PC-9 (cell line): ENCODE measurements at regions not wholly inside any gene's neighbourhood (a gene's known extent, or its start where the extent isn't known, plus 50 kb on each side); places are given as distances from the start of the nearest gene placed in this dataset.

ENCODE experiments used
- BruUV-seq: library from RNA; stranded (reverse); fragments of 400-500 nt; replicated peaks from 2 replicates; lab custom pipeline; 2021; lab: Mats Ljungman, UMichigan
- CTCF ChIA-PET: fragments of 300-600 bp; sonication (Branson Sonifier 250); formaldehyde crosslinking; loops from one replicate; lab custom pipeline; 2022; ENCODE audit warnings: antibody characterized with exemption; lab: Charles Lee
- POLR2A ChIA-PET: fragments of 300-600 bp; sonication (Branson Sonifier 250); formaldehyde crosslinking; loops from one replicate; lab custom pipeline; 2022; ENCODE audit warnings: antibody characterized with exemption; ENCODE audit not compliant: unreplicated experiment; lab: Charles Lee
- DNase-seq, 2 experiments: peaks; one replicate each; pipeline versions ENCODE4 v3.0.0 to v3.0.0-alpha.2; 2015 to 2022; ENCODE audit warnings: mixed read lengths in 1 of 2
- H2AFZ ChIP-seq: fragments of 200-600 bp; sonication (generic); 2 replicates; pipeline ENCODE4 v1.8.1; 2017; ENCODE audit warnings: antibody characterized with exemption
- H3F3A ChIP-seq: fragments of 200-600 bp; sonication (generic); 2 replicates; pipeline ENCODE4 v1.8.1; 2017; ENCODE audit warnings: antibody characterized with exemption, mild to moderate bottlenecking, low read depth; ENCODE audit not compliant: insufficient read depth
- H3K27ac ChIP-seq: fragments of 200-600 bp; sonication (generic); 2 replicates; pipeline ENCODE4 v1.6.1; 2016; ENCODE audit warnings: mixed run types
- H3K27me3 ChIP-seq: fragments of 200-600 bp; sonication (generic); 2 replicates; pipeline ENCODE4 v1.6.1; 2016; ENCODE audit warnings: low read depth, mixed run types; ENCODE audit not compliant: insufficient read depth
- H3K36me3 ChIP-seq: fragments of 200-600 bp; sonication (generic); 2 replicates; pipeline ENCODE4 v1.6.1; 2016; ENCODE audit warnings: low read depth, mixed run types
- H3K4me1 ChIP-seq: fragments of 200-600 bp; sonication (generic); replicated peaks from 2 replicates; pipeline ENCODE4 v1.6.1; 2016; ENCODE audit warnings: mixed run types; ENCODE audit not compliant: insufficient read depth
- H3K4me2 ChIP-seq: fragments of 200-600 bp; sonication (generic); 2 replicates; pipeline ENCODE4 v1.6.1; 2017; ENCODE audit warnings: mixed run types
- H3K4me3 ChIP-seq: fragments of 200-600 bp; sonication (generic); 2 replicates; pipeline ENCODE4 v1.6.1; 2016; ENCODE audit warnings: mixed run types
- H3K79me2 ChIP-seq: fragments of 200-600 bp; sonication (generic); 2 replicates; pipeline ENCODE4 v1.6.1; 2017; ENCODE audit warnings: low read depth, mixed run types
- H3K9me2 ChIP-seq: fragments of 200-600 bp; sonication (generic); 2 replicates; pipeline ENCODE4 v1.8.1; 2017; ENCODE audit warnings: mild to moderate bottlenecking; ENCODE audit not compliant: insufficient read depth
- H3K9me3 ChIP-seq: fragments of 200-600 bp; sonication (generic); 2 replicates; pipeline ENCODE4 v1.8.1; 2016; ENCODE audit warnings: low read depth; ENCODE audit not compliant: insufficient read depth
- H4K20me1 ChIP-seq: fragments of 200-600 bp; sonication (generic); 2 replicates; pipeline ENCODE4 v1.8.1; 2017; ENCODE audit not compliant: insufficient read depth
- CTCF ChIP-seq: fragments of 200-600 bp; sonication (generic); conservative IDR thresholded peaks from 2 replicates; pipeline ENCODE4 v1.6.1; 2017; ENCODE audit warnings: mixed run types, antibody characterized with exemption, mild to moderate bottlenecking, moderate library complexity
- EZH2 ChIP-seq: fragments of 200-600 bp; sonication (generic); IDR thresholded peaks from 2 replicates; pipeline ENCODE4 v1.8.0; 2017; ENCODE audit warnings: antibody characterized with exemption, low read depth
- intact Hi-C: fragments of 100-400 bp; cut with micrococcal nuclease; formaldehyde crosslinking; loops from one replicate; pipeline ENCODE4 v1.10.0; 2022; ENCODE audit not compliant: unreplicated experiment

GRCh38 chr17:73921306-73921705 lies 277.1 kb upstream of the SDK2 start:
- Histone ChIP-seq H3K9me3 (no peaks in the 10 kb centered on the region), H3K9me2 (no peaks in the 10 kb centered on the region), H3K4me3 (no peak overlapping the region), H3K27me3 (peaks cover 24% of the 10 kb centered on the region; the same call in 1 of the 2 replicates), H4K20me1 (no peaks in the 10 kb centered on the region), H3F3A (no peaks in the 10 kb centered on the region), H3K36me3 (no peaks in the 10 kb centered on the region), H2AFZ (no peak overlapping the region), H3K4me1 (no peaks in the 10 kb centered on the region), H3K27ac (no peak overlapping the region), H3K79me2 (no peaks in the 10 kb centered on the region), H3K4me2 (no peak overlapping the region)
- ChIA-PET CTCF (no interaction called here), POLR2A (no interaction called here)
- intact Hi-C loops, result no loop called here
- no peak for TF ChIP-seq CTCF
- no peak for TF ChIP-seq EZH2
- DNase-seq, result no peak
- BruUV-seq, result no TSS peak

- no peaks in the 10 kb centered on the region for H3K4me1 ChIP-seq
- H4K20me1 ChIP-seq, result no peaks in the 10 kb centered on the region
- H3K4me3 ChIP-seq, result no peak overlapping the region
- CTCF ChIA-PET, result no interaction called here
- POLR2A ChIA-PET, result no interaction called here
- H3K9me3 ChIP-seq, result no peaks in the 10 kb centered on the region
- intact Hi-C loops, result no loop called here
- no peaks in the 10 kb centered on the region for H3K79me2 ChIP-seq
- no peaks in the 10 kb centered on the region for H3K36me3 ChIP-seq
- no TSS peak for BruUV-seq
- TF ChIP-seq EZH2, result no peak
- no peak for TF ChIP-seq CTCF
- H3K27ac ChIP-seq, result no peak overlapping the region
- H2AFZ ChIP-seq, result no peak overlapping the region
- no peak for DNase-seq
- no peaks in the 10 kb centered on the region for H3F3A ChIP-seq
- no peak overlapping the region for H3K4me2 ChIP-seq
- peaks cover 30% of the 10 kb centered on the region; the same call in 1 of the 2 replicates for H3K27me3 ChIP-seq
- no peaks in the 10 kb centered on the region for H3K9me2 ChIP-seq
These were observed 279.2 kb upstream of the RPL38 start for GRCh38 chr17:73924114-73924908.

GRCh38 chr17:73924909-73925186 lies 278.6 kb upstream of the RPL38 start:
- Histone ChIP-seq H3K27me3 (peaks cover 34% of the 10 kb centered on the region; the same call in 1 of the 2 replicates), H3K4me2 (no peak overlapping the region), H3K4me1 (no peaks in the 10 kb centered on the region), H3K36me3 (no peaks in the 10 kb centered on the region), H3K27ac (no peak overlapping the region), H4K20me1 (no peaks in the 10 kb centered on the region), H2AFZ (no peak overlapping the region), H3K9me2 (no peaks in the 10 kb centered on the region), H3K4me3 (no peak overlapping the region), H3F3A (no peaks in the 10 kb centered on the region), H3K9me3 (no peaks in the 10 kb centered on the region), H3K79me2 (no peaks in the 10 kb centered on the region)
- intact Hi-C loops, result no loop called here
- no peak for TF ChIP-seq EZH2
- TF ChIP-seq CTCF, result no peak
- CTCF ChIA-PET, result no interaction called here
- no peak for DNase-seq
- no TSS peak for BruUV-seq
- POLR2A ChIA-PET, result no interaction called here
